ENCODE measurements at regions not wholly inside any gene's neighbourhood (a gene's known extent, or its start where the extent isn't known, plus 50 kb on each side); places are given as distances from the start of the nearest gene placed in this dataset.

- intact Hi-C loops (cut with DNase I; ENCODE audit: low total_unique reads): no loop called here
- H3K36me3 ChIP-seq (ENCODE audit: low read depth, missing control alignments): no peaks in the 10 kb centered on the region
- no peaks in the 10 kb centered on the region for H3K27me3 ChIP-seq
- H3K4me1 ChIP-seq: no peaks in the 10 kb centered on the region
- no peak overlapping the region for H3K27ac ChIP-seq
- 90 to 91% methylated on average over 8 to 11 of the region's 11 CpGs for WGBS, 2 donors
- no peak for TF ChIP-seq POLR2A (IDR thresholded peaks at IDR 0.05)
- TF ChIP-seq, protein P1, sequence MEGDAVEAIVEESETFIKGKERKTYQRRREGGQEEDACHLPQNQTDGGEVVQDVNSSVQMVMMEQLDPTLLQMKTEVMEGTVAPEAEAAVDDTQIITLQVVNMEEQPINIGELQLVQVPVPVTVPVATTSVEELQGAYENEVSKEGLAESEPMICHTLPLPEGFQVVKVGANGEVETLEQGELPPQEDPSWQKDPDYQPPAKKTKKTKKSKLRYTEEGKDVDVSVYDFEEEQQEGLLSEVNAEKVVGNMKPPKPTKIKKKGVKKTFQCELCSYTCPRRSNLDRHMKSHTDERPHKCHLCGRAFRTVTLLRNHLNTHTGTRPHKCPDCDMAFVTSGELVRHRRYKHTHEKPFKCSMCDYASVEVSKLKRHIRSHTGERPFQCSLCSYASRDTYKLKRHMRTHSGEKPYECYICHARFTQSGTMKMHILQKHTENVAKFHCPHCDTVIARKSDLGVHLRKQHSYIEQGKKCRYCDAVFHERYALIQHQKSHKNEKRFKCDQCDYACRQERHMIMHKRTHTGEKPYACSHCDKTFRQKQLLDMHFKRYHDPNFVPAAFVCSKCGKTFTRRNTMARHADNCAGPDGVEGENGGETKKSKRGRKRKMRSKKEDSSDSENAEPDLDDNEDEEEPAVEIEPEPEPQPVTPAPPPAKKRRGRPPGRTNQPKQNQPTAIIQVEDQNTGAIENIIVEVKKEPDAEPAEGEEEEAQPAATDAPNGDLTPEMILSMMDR (IDR thresholded peaks at IDR 0.05): no peak
- DNase-seq: no peak
- no peak overlapping the region for H3K4me3 ChIP-seq
- H3K9me3 ChIP-seq: no peaks in the 10 kb centered on the region
These were observed 202.9 kb upstream of the HDAC4 start for GRCh38 chr2:239603411-239604356.

DNA sequence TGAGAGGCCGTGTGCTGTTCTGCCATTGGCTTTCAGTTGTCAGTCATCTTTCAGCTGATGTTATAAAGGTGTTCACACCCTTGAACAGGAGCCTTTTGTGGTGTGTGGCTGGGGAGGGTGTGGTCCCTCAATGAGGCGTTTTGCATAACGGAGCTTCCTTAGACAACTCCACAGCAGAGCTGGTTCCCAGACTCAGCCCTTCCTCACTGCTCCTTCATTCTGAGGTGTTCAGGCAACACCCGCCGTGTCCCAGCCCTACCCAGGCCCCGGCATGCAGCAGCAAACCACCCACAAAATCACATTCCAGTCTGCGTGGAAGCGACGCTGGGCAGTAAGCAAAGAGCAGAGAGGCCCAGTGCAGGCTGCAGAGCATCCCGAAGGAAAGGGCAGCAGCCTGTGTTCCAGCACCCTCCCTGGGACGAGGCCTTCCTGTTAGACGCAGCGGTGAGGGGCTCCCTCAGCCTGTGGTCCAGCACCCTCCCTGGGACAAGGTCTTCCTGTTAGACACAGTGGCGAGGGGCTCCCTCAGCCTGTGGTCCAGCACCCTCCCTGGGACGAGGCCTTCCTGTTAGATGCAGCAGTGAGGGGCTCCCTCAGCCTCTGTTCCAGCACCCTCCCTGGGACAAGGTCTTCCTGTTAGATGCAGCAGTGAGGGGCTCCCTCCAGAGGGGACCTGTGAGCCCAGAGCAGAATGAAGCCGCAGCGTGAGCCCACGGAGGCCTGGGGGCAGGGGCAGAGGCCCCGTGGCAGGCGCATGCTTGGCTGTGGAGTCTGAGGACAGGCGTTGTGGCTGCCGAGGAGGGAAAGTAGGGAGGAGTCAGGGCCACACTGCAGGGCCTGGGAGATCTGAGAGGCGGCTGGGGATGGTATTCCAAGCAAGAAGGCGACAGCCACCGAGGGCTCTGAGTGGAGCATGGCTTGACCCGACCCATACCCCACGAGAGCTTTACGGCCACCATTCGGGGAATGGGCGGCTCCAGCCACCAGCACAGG is 201.8 kb upstream of the HDAC4 start:
- intact Hi-C loops (cut with DNase I; ENCODE audit: low total_unique reads): no loop called here
- TF ChIP-seq, protein P1 (IDR thresholded peaks at IDR 0.05): no peak
- no peak for TF ChIP-seq POLR2A (IDR thresholded peaks at IDR 0.05)
- no peaks in the 10 kb centered on the region for H3K36me3 ChIP-seq (ENCODE audit: low read depth, missing control alignments)
- no peaks in the 10 kb centered on the region for H3K4me1 ChIP-seq
- H3K27me3 ChIP-seq: no peaks in the 10 kb centered on the region
- WGBS, 2 donors: 84 to 89% methylated on average over 17 to 30 of the region's 30 CpGs
- no peaks in the 10 kb centered on the region for H3K9me3 ChIP-seq
- no peak overlapping the region for H3K27ac ChIP-seq
- DNase-seq: peak; percentile 9
- H3K4me3 ChIP-seq: no peak overlapping the region

- H3K36me3 ChIP-seq (ENCODE audit: low read depth, missing control alignments): no peaks in the 10 kb centered on the region
- TF ChIP-seq, protein P1 (IDR thresholded peaks at IDR 0.05): no peak
- no peak for TF ChIP-seq POLR2A (IDR thresholded peaks at IDR 0.05)
- H3K4me3 ChIP-seq: no peak overlapping the region
- intact Hi-C loops (cut with DNase I; ENCODE audit: low total_unique reads): no loop called here
- WGBS, 2 donors: 90 to 93% methylated on average over 7 of the region's 7 CpGs
- no peak overlapping the region for H3K27ac ChIP-seq
- no peaks in the 10 kb centered on the region for H3K9me3 ChIP-seq
- H3K27me3 ChIP-seq: no peaks in the 10 kb centered on the region
- DNase-seq: no peak
- H3K4me1 ChIP-seq: no peaks in the 10 kb centered on the region
These were observed 201.1 kb upstream of the HDAC4 start for GRCh38 chr2:239601880-239602279.

DNA sequence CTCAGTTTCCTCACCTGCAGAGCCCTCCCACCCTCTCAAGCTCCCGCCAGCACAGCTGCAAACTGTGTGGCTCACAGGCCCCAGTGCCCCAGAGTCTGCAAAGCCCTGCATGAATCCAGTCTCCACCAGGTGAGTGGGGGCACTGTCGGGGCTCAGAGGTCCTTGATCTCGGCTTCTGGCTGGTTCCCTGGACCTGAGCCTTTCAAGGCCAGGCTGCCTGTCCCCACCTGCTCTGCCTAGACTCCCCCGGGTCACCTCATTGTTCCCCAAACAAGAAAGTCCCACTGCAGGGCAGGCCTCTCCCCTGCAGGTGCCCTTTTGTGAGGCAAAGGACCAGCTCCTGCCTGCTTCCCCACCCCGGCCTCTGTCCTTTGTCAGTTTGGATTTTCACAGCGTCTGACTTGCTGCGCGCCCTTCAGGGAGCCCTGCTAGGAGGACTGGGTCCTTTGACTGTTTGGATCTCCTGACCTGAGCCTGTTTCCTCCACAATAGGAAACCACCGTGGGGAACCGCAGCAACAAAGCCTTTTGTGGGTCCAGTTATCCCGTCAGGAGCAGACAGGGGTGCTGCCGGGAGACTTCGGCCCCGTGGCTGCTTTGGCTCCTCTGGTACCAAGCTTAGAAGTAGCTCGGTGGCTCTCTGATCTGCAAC is 200.5 kb upstream of the HDAC4 start:
- Histone ChIP-seq H3K4me3 (no peak overlapping the region), H3K27ac (no peak overlapping the region), H3K36me3 (ENCODE audit: low read depth, missing control alignments) (no peaks in the 10 kb centered on the region), H3K4me1 (no peaks in the 10 kb centered on the region), H3K27me3 (no peaks in the 10 kb centered on the region), H3K9me3 (no peaks in the 10 kb centered on the region)
- 85 to 89% methylated on average over 13 to 15 of the region's 15 CpGs for WGBS, 2 donors
- no peak for DNase-seq
- TF ChIP-seq POLR2A (IDR thresholded peaks at IDR 0.05): no peak
- TF ChIP-seq, protein P1 (IDR thresholded peaks at IDR 0.05): no peak
- intact Hi-C loops (cut with DNase I; ENCODE audit: low total_unique reads): no loop called here

Measured in testis (tissue), 2 donors.